PC-3 (cell line): ENCODE measurements at regions not wholly inside any gene's neighbourhood (a gene's known extent, or its start where the extent isn't known, plus 50 kb on each side); places are given as distances from the start of the nearest gene placed in this dataset.

ENCODE experiments used
- CTCF ChIP-seq: fragments of 300-600 bp; sonication (generic); conservative IDR thresholded peaks from 2 replicates; pipeline ENCODE4 v1.5.1; 2017; ENCODE audit warnings: antibody characterized with exemption, low read depth, mild to moderate bottlenecking, low read length
- EZH2 ChIP-seq: fragments of 300-600 bp; sonication (generic); IDR thresholded peaks from one replicate; pipeline ENCODE4 v1.6.1; 2017; ENCODE audit warnings: antibody characterized with exemption, mild to moderate bottlenecking, low read length; ENCODE audit not compliant: unreplicated experiment
- EZH2phosphoT487 ChIP-seq: fragments of 300-600 bp; sonication (generic); IDR thresholded peaks from 2 replicates; pipeline ENCODE4 v1.6.1; 2018; ENCODE audit warnings: mild to moderate bottlenecking, antibody characterized with exemption, low read length, borderline replicate concordance

- TF ChIP-seq EZH2phosphoT487 (no peak), CTCF (no peak), EZH2 (no peak)
These were observed 119.1 kb downstream of the RRM1 start for GRCh38 chr11:4213746-4214145.
